GM12878 (cell line): ENCODE measurements at regions not wholly inside any gene's neighbourhood (a gene's known extent, or its start where the extent isn't known, plus 50 kb on each side); places are given as distances from the start of the nearest gene placed in this dataset.

Experiments
- BACH1 ChIP-seq: fragments of 450-650 bp; IDR thresholded peaks from 2 replicates; pipeline ENCODE4 v1.6.1; 2017; ENCODE audit warnings: mild to moderate bottlenecking, borderline replicate concordance
- CBX3 ChIP-seq: fragments of 200-600 bp; sonication (generic); IDR thresholded peaks from 2 replicates; pipeline ENCODE4 v1.6.1; 2016; ENCODE audit warnings: low read depth, borderline replicate concordance
- EGR1 ChIP-seq, 2 experiments: IDR thresholded peaks; 1 replicate in 1 of 2; 2 replicates in 1 of 2; pipeline ENCODE4 v1.6.1; 2011 to 2012; ENCODE audit warnings: low read depth in 2 of 2, low read length in 2 of 2, borderline replicate concordance in 1 of 2, mild to moderate bottlenecking in 1 of 2, moderate library complexity in 1 of 2
- EZH2 ChIP-seq: IDR thresholded peaks from 2 replicates; pipeline ENCODE4 v1.6.1; 2012; ENCODE audit warnings: low read depth, mild to moderate bottlenecking, control low read depth, inconsistent platforms, low read length, borderline replicate concordance; ENCODE audit not compliant: control insufficient read depth
- FOXM1 ChIP-seq: IDR thresholded peaks from 2 replicates; pipeline ENCODE4 v1.6.1; 2012; ENCODE audit warnings: low read depth, mild to moderate bottlenecking, inconsistent platforms, low read length, moderate library complexity
- HDGF ChIP-seq: fragments of 450-650 bp; IDR thresholded peaks from 2 replicates; pipeline ENCODE4 v1.6.1; 2016; ENCODE audit warnings: antibody characterized with exemption
- MAX ChIP-seq: IDR thresholded peaks from 2 replicates; pipeline ENCODE4 v1.6.1; 2012; ENCODE audit warnings: low read depth, low read length, improper control_type of control experiment
- POLR2AphosphoS5 ChIP-seq: IDR thresholded peaks from 2 replicates; pipeline ENCODE4 v1.6.1; 2011; ENCODE audit warnings: mild to moderate bottlenecking, low read length, inconsistent platforms
- RBBP5 ChIP-seq: fragments of 200-600 bp; sonication (generic); conservative IDR thresholded peaks from 2 replicates; pipeline ENCODE4 v1.6.1; 2016
- SPI1 ChIP-seq: IDR thresholded peaks from 2 replicates; pipeline ENCODE4 v1.6.1; 2011; ENCODE audit warnings: low read depth, mild to moderate bottlenecking, low read length, moderate library complexity, borderline replicate concordance; ENCODE audit not compliant: insufficient read depth
- TF ChIP-seq, protein P1 (sequence below): IDR thresholded peaks from 2 replicates; pipeline ENCODE4 v1.6.1; 2011; ENCODE audit warnings: borderline replicate concordance, low read depth, mild to moderate bottlenecking, moderate library complexity, mixed read lengths, low read length; ENCODE audit not compliant: insufficient read depth; ENCODE audit errors: extremely low read length
- TF ChIP-seq, protein P2 (sequence below), 3 experiments: IDR thresholded peaks in 2 of 3; conservative IDR thresholded peaks in 1 of 3; 2 replicates each; pipeline ENCODE4 v1.5.1; 2011; ENCODE audit warnings: low read depth in 3 of 3, low read length in 3 of 3, mild to moderate bottlenecking in 3 of 3, control low read depth in 2 of 3, moderate library complexity in 2 of 3, inconsistent platforms in 1 of 3, mixed read lengths in 1 of 3; ENCODE audit not compliant: control insufficient read depth in 2 of 3, insufficient read depth in 1 of 3; ENCODE audit errors: extremely low read depth in 1 of 3
- TF ChIP-seq, protein P3 (sequence below): IDR thresholded peaks from 2 replicates; pipeline ENCODE4 v1.6.1; 2012; ENCODE audit warnings: low read depth, low read length, improper control_type of control experiment
- TF ChIP-seq, protein P4 (sequence below): fragments of 450-650 bp; IDR thresholded peaks from 2 replicates; pipeline ENCODE4 v1.6.1; 2017; ENCODE audit warnings: mild to moderate bottlenecking, moderate library complexity

DNA sequence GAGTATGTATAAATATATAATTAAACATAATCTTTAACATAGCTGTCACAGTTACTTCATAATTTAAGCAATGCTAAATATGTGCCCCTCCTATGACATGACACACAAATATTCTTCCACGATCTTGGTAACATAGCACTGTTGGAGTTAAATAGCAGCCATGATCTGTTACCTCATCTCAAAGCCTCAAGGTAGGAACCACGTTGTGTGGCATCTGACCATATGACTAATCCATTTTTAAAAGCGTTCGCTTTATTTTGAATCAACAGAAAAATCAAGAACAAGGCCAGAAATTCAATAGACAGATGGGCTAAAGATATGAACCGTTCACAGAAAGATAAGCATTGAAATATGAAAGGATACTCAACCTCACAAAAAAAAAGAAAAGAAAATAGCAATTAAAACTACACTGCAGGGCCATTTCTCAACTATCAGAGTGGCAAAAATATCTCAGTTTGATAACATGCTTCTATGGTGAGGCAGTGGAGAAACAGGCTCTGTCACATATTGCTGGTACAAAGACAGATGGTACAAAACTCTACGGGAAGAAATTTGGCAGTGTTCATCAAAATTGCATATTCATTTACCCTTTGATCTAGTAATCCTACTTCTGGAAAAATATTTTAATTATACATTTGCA lies 105.9 kb downstream of the TMX3 start:
- TF ChIP-seq FOXM1 = no peak
- no peak for TF ChIP-seq CBX3
- TF ChIP-seq, protein P1, sequence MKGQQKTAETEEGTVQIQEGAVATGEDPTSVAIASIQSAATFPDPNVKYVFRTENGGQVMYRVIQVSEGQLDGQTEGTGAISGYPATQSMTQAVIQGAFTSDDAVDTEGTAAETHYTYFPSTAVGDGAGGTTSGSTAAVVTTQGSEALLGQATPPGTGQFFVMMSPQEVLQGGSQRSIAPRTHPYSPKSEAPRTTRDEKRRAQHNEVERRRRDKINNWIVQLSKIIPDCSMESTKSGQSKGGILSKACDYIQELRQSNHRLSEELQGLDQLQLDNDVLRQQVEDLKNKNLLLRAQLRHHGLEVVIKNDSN = no peak
- TF ChIP-seq, protein P2, sequence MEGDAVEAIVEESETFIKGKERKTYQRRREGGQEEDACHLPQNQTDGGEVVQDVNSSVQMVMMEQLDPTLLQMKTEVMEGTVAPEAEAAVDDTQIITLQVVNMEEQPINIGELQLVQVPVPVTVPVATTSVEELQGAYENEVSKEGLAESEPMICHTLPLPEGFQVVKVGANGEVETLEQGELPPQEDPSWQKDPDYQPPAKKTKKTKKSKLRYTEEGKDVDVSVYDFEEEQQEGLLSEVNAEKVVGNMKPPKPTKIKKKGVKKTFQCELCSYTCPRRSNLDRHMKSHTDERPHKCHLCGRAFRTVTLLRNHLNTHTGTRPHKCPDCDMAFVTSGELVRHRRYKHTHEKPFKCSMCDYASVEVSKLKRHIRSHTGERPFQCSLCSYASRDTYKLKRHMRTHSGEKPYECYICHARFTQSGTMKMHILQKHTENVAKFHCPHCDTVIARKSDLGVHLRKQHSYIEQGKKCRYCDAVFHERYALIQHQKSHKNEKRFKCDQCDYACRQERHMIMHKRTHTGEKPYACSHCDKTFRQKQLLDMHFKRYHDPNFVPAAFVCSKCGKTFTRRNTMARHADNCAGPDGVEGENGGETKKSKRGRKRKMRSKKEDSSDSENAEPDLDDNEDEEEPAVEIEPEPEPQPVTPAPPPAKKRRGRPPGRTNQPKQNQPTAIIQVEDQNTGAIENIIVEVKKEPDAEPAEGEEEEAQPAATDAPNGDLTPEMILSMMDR (IDR thresholded peaks at IDR 0.05 in 2 of 3, conservative IDR thresholded peaks at IDR 0.05 in 1 of 3; ENCODE audit: control insufficient read depth in 2 of 3, extremely low read depth in 1 of 3, insufficient read depth in 1 of 3, low read depth in 3 of 3, low read length in 3 of 3) = no peak
- TF ChIP-seq, protein P3, sequence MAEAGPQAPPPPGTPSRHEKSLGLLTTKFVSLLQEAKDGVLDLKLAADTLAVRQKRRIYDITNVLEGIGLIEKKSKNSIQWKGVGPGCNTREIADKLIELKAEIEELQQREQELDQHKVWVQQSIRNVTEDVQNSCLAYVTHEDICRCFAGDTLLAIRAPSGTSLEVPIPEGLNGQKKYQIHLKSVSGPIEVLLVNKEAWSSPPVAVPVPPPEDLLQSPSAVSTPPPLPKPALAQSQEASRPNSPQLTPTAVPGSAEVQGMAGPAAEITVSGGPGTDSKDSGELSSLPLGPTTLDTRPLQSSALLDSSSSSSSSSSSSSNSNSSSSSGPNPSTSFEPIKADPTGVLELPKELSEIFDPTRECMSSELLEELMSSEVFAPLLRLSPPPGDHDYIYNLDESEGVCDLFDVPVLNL = no peak
- TF ChIP-seq MAX = no peak
- no peak for TF ChIP-seq RBBP5
- TF ChIP-seq, protein P4, sequence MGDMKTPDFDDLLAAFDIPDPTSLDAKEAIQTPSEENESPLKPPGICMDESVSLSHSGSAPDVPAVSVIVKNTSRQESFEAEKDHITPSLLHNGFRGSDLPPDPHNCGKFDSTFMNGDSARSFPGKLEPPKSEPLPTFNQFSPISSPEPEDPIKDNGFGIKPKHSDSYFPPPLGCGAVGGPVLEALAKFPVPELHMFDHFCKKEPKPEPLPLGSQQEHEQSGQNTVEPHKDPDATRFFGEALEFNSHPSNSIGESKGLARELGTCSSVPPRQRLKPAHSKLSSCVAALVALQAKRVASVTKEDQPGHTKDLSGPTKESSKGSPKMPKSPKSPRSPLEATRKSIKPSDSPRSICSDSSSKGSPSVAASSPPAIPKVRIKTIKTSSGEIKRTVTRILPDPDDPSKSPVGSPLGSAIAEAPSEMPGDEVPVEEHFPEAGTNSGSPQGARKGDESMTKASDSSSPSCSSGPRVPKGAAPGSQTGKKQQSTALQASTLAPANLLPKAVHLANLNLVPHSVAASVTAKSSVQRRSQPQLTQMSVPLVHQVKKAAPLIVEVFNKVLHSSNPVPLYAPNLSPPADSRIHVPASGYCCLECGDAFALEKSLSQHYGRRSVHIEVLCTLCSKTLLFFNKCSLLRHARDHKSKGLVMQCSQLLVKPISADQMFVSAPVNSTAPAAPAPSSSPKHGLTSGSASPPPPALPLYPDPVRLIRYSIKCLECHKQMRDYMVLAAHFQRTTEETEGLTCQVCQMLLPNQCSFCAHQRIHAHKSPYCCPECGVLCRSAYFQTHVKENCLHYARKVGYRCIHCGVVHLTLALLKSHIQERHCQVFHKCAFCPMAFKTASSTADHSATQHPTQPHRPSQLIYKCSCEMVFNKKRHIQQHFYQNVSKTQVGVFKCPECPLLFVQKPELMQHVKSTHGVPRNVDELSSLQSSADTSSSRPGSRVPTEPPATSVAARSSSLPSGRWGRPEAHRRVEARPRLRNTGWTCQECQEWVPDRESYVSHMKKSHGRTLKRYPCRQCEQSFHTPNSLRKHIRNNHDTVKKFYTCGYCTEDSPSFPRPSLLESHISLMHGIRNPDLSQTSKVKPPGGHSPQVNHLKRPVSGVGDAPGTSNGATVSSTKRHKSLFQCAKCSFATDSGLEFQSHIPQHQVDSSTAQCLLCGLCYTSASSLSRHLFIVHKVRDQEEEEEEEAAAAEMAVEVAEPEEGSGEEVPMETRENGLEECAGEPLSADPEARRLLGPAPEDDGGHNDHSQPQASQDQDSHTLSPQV = no peak
- TF ChIP-seq POLR2AphosphoS5 = no peak
- no peak for TF ChIP-seq EGR1 (IDR thresholded peaks at IDR 0.05; ENCODE audit: borderline replicate concordance in 1 of 2, low read depth in 2 of 2, low read length in 2 of 2)
- no peak for TF ChIP-seq EZH2
- no peak for TF ChIP-seq HDGF
- TF ChIP-seq BACH1 = no peak
- no peak for TF ChIP-seq SPI1
